ENCODE measurements at regions not wholly inside any gene's neighbourhood (a gene's known extent, or its start where the extent isn't known, plus 50 kb on each side); places are given as distances from the start of the nearest gene placed in this dataset.

GRCh38 chr22:26894766-26895485, 237.5 kb downstream of the MIAT start:
- ChIA-PET POLR2A (no interaction called here), CTCF (no interaction called here)
- Histone ChIP-seq H3K9ac (ENCODE audit: low read length) (no peak overlapping the region), H4K20me1 (ENCODE audit: control insufficient read depth, insufficient read depth, low read length, poor library complexity, severe bottlenecking) (no peaks in the 10 kb centered on the region), H3K4me1 (ENCODE audit: control insufficient read depth in 2 of 2, insufficient read depth in 2 of 2, low read length in 2 of 2) (no peaks in the 10 kb centered on the region), H3K4me3 (ENCODE audit: control extremely low read depth in 1 of 5, extremely low read depth in 1 of 5, insufficient read depth in 1 of 5, low read depth in 2 of 5, low read length in 4 of 5) (no peak overlapping the region), H3K27me3 (replicated peaks in 1 of 4; ENCODE audit: control extremely low read depth in 1 of 4, control insufficient read depth in 3 of 4, insufficient read depth in 4 of 4, low read length in 3 of 4) (peaks cover 0 to 9% (median 7%) of the 10 kb centered on the region in 4 experiments), H2AFZ (ENCODE audit: insufficient read depth, low read depth, low read length, poor library complexity, severe bottlenecking) (no peak overlapping the region), H3K36me3 (replicated peaks in 1 of 2; ENCODE audit: control extremely low read depth in 1 of 2, control insufficient read depth in 1 of 2, extremely low read depth in 1 of 2, insufficient read depth in 2 of 2, low read length in 1 of 2) (no peaks in the 10 kb centered on the region), H3K27ac (ENCODE audit: low read length in 2 of 2) (no peak overlapping the region), H3K79me2 (ENCODE audit: control insufficient read depth, insufficient read depth, low read length) (no peaks in the 10 kb centered on the region), H3K9me3 (ENCODE audit: control extremely low read depth in 1 of 3, control insufficient read depth in 2 of 3, insufficient read depth in 1 of 3, low read length in 2 of 3) (peaks cover 0 to 2% (median 0%) of the 10 kb centered on the region in 3 donors), H3K4me2 (replicated peaks; ENCODE audit: low read depth, low read length, poor library complexity, severe bottlenecking) (no peak overlapping the region)
- Mint-ChIP-seq H3K9me3 (ENCODE audit: insufficient read depth) (no peaks in the 10 kb centered on the region), H3K4me1 (no peaks in the 10 kb centered on the region), H3K27ac (no peak overlapping the region), H3K27me3 (peaks cover 66% of the 10 kb centered on the region), H3K4me3 (no peak overlapping the region)
- ATAC-seq (ENCODE audit: low read depth) (no peak), DNase-seq (no peak)
- no peak for TF ChIP-seq EZH2 (IDR thresholded peaks at IDR 0.05; ENCODE audit: borderline replicate concordance, insufficient read depth, low read depth, low read length, poor library complexity, severe bottlenecking)
- peak; percentile 19 for TF ChIP-seq CTCF (IDR thresholded peaks at IDR 0.05)
- intact Hi-C loops (cut with micrococcal nuclease): no loop called here
- 86% methylated on average over 3 of the region's 5 CpGs for WGBS (ENCODE audit: insufficient coverage)

GRCh38 chr22:26897384-26897783, 240.0 kb downstream of the MIAT start:
- no peak overlapping the region for H3K4me2 ChIP-seq (replicated peaks; ENCODE audit: low read depth, low read length, poor library complexity, severe bottlenecking)
- intact Hi-C loops (cut with micrococcal nuclease): no loop called here
- peaks cover 0 to 2% (median 0%) of the 10 kb centered on the region in 3 donors for H3K9me3 ChIP-seq (ENCODE audit: control extremely low read depth in 1 of 3, control insufficient read depth in 2 of 3, insufficient read depth in 1 of 3, low read length in 2 of 3)
- H3K4me3 ChIP-seq (ENCODE audit: control extremely low read depth in 1 of 5, extremely low read depth in 1 of 5, insufficient read depth in 1 of 5, low read depth in 2 of 5, low read length in 4 of 5): no peak overlapping the region
- H3K27ac ChIP-seq (ENCODE audit: low read length in 2 of 2): no peak overlapping the region
- Mint-ChIP-seq H3K9me3 (ENCODE audit: insufficient read depth) (no peaks in the 10 kb centered on the region), H3K27ac (no peak overlapping the region), H3K27me3 (peaks cover 64% of the 10 kb centered on the region), H3K4me3 (no peak overlapping the region), H3K4me1 (peaks cover 6% of the 10 kb centered on the region)
- no peak overlapping the region for H3K9ac ChIP-seq (ENCODE audit: low read length)
- H3K27me3 ChIP-seq (replicated peaks in 1 of 4; ENCODE audit: control extremely low read depth in 1 of 4, control insufficient read depth in 3 of 4, insufficient read depth in 4 of 4, low read length in 3 of 4): peaks cover 0 to 20% (median 16%) of the 10 kb centered on the region in 4 experiments
- POLR2A ChIA-PET: no interaction called here
- no CpG with 5 or more reads among the region's 1 CpG for WGBS (ENCODE audit: insufficient coverage)
- no peaks in the 10 kb centered on the region for H4K20me1 ChIP-seq (ENCODE audit: control insufficient read depth, insufficient read depth, low read length, poor library complexity, severe bottlenecking)
- DNase-seq: no peak
- TF ChIP-seq EZH2 (IDR thresholded peaks at IDR 0.05; ENCODE audit: borderline replicate concordance, insufficient read depth, low read depth, low read length, poor library complexity, severe bottlenecking) (no peak), CTCF (IDR thresholded peaks at IDR 0.05) (no peak)
- no peaks in the 10 kb centered on the region for H3K36me3 ChIP-seq (replicated peaks in 1 of 2; ENCODE audit: control extremely low read depth in 1 of 2, control insufficient read depth in 1 of 2, extremely low read depth in 1 of 2, insufficient read depth in 2 of 2, low read length in 1 of 2)
- H3K79me2 ChIP-seq (ENCODE audit: control insufficient read depth, insufficient read depth, low read length): no peaks in the 10 kb centered on the region
- H3K4me1 ChIP-seq (ENCODE audit: control insufficient read depth in 2 of 2, insufficient read depth in 2 of 2, low read length in 2 of 2): peaks cover 3 to 6% of the 10 kb centered on the region in 2 donors
- ATAC-seq (ENCODE audit: low read depth): no peak
- no peak overlapping the region for H2AFZ ChIP-seq (ENCODE audit: insufficient read depth, low read depth, low read length, poor library complexity, severe bottlenecking)
- CTCF ChIA-PET: no interaction called here
